K562 (cell line): ENCODE measurements at regions not wholly inside any gene's neighbourhood (a gene's known extent, or its start where the extent isn't known, plus 50 kb on each side); places are given as distances from the start of the nearest gene placed in this dataset.

Experiments
- ARID3B ChIP-seq: fragments of 250-450 bp; sonication (Bioruptor Pico); IDR thresholded peaks from 2 replicates; pipeline ENCODE4 v1.4.0; 2020; ENCODE audit warnings: borderline replicate concordance
- CHAMP1 ChIP-seq: fragments of 450-650 bp; IDR thresholded peaks from 2 replicates; pipeline ENCODE4 v1.6.1; 2016; ENCODE audit warnings: mild to moderate bottlenecking
- CREBBP ChIP-seq: IDR thresholded peaks from one replicate; pipeline ENCODE4 v1.6.1; 2012; ENCODE audit warnings: low read depth, mild to moderate bottlenecking, control low read depth, inconsistent platforms, low read length
- HCFC1 ChIP-seq: IDR thresholded peaks from 2 replicates; pipeline ENCODE4 v1.6.1; 2012; ENCODE audit warnings: low read depth, low read length, improper control_type of control experiment
- HINFP ChIP-seq: fragments of 450-650 bp; conservative IDR thresholded peaks from 2 replicates; pipeline ENCODE4 v1.6.1; 2016; ENCODE audit warnings: missing genetic modification characterization, low read depth, mild to moderate bottlenecking, control low read depth, missing compliant biosample characterization
- HNRNPH1 ChIP-seq: fragments of 200-400 bp; formaldehyde crosslinking; optimal IDR thresholded peaks from 2 replicates; pipeline ENCODE3; 2017; ENCODE audit warnings: low read depth, mild to moderate bottlenecking, low read length, moderate library complexity
- IFI16 ChIP-seq: fragments of 250-450 bp; sonication (Bioruptor Pico); IDR thresholded peaks from 2 replicates; pipeline ENCODE4 v2.1.2; 2022; ENCODE audit warnings: mild to moderate bottlenecking, inconsistent platforms
- KLF13 ChIP-seq: fragments of 450-650 bp; IDR thresholded peaks from 2 replicates; pipeline ENCODE4 v1.6.1; 2016; ENCODE audit warnings: missing genetic modification characterization, low read depth, mild to moderate bottlenecking, missing compliant biosample characterization, moderate library complexity, borderline replicate concordance
- MCM2 ChIP-seq: fragments of 450-650 bp; IDR thresholded peaks from 2 replicates; pipeline ENCODE4 v1.6.1; 2017; ENCODE audit warnings: low read depth, mild to moderate bottlenecking
- MLX ChIP-seq, 2 experiments: fragments of 450-650 bp in 1 of 2; sonication (generic) in 1 of 2; formaldehyde crosslinking; conservative IDR thresholded peaks; 2 replicates each; pipeline versions ENCODE4 v1.4.0 to v1.8.1; 2020 to 2022; ENCODE audit warnings: mild to moderate bottlenecking in 1 of 2, missing genetic modification reagents in 1 of 2
- MYNN ChIP-seq, 2 experiments: sonication (generic); formaldehyde crosslinking in 1 of 2; IDR thresholded peaks; 2 replicates each; pipeline versions ENCODE4 v1.5.0 to v1.6.1; 2016 to 2020; ENCODE audit warnings: antibody characterized with exemption in 1 of 2, missing genetic modification reagents in 1 of 2
- NBN ChIP-seq: fragments of 450-650 bp; IDR thresholded peaks from 2 replicates; pipeline ENCODE4 v1.6.1; 2016; ENCODE audit warnings: low read depth, mild to moderate bottlenecking
- NCOR1 ChIP-seq: fragments of 450-650 bp; IDR thresholded peaks from 2 replicates; pipeline ENCODE4 v1.6.1; 2016; ENCODE audit warnings: mild to moderate bottlenecking, moderate library complexity
- NFYB ChIP-seq: IDR thresholded peaks from 2 replicates; pipeline ENCODE4 v1.6.1; 2011; ENCODE audit warnings: mild to moderate bottlenecking, moderate library complexity; ENCODE audit not compliant: insufficient read length; ENCODE audit errors: extremely low read depth
- PHF8 ChIP-seq: fragments of 200-600 bp; sonication (generic); IDR thresholded peaks from 2 replicates; pipeline ENCODE4 v1.6.1; 2012; ENCODE audit warnings: mixed run types, mild to moderate bottlenecking, inconsistent platforms, low read length, moderate library complexity, borderline replicate concordance
- POLR3A ChIP-seq: IDR thresholded peaks from 2 replicates; pipeline ENCODE4 v1.6.1; 2011; ENCODE audit warnings: borderline replicate concordance, mild to moderate bottlenecking, moderate library complexity; ENCODE audit not compliant: insufficient read length, insufficient read depth; ENCODE audit errors: extremely low read depth
- POLR3G ChIP-seq: IDR thresholded peaks from 2 replicates; pipeline ENCODE4 v1.6.1; 2011; ENCODE audit not compliant: insufficient read length, insufficient replicate concordance; ENCODE audit errors: extremely low read depth
- PPARD ChIP-seq: fragments of 250-450 bp; sonication (Bioruptor Pico); IDR thresholded peaks from 2 replicates; pipeline ENCODE4 v1.8.0; 2022; ENCODE audit warnings: inconsistent platforms, mild to moderate bottlenecking, moderate library complexity
- SIN3B ChIP-seq: fragments of 450-650 bp; IDR thresholded peaks from 2 replicates; pipeline ENCODE4 v1.6.1; 2017; ENCODE audit warnings: low read depth, mild to moderate bottlenecking, moderate library complexity
- SMARCA5 ChIP-seq: fragments of 450-650 bp; IDR thresholded peaks from 2 replicates; pipeline ENCODE4 v1.6.1; 2016
- SRSF7 ChIP-seq: fragments of 200-400 bp; formaldehyde crosslinking; optimal IDR thresholded peaks from 2 replicates; pipeline ENCODE3; 2017; ENCODE audit warnings: mild to moderate bottlenecking, low read depth, low read length
- SUPT5H ChIP-seq: fragments of 450-650 bp; IDR thresholded peaks from 2 replicates; pipeline ENCODE4 v1.6.1; 2016
- ZNF124 ChIP-seq: sonication (generic); formaldehyde crosslinking; IDR thresholded peaks from 2 replicates; pipeline ENCODE4 v1.8.1; 2022; ENCODE audit warnings: missing genetic modification reagents
- ZNF165 ChIP-seq: fragments of 250-450 bp; sonication (Bioruptor Pico); IDR thresholded peaks from 2 replicates; pipeline ENCODE4 v1.4.0; 2020; ENCODE audit warnings: borderline replicate concordance
- ZNF212 ChIP-seq: fragments of 450-650 bp; formaldehyde crosslinking; IDR thresholded peaks from 2 replicates; pipeline ENCODE4 v1.4.0; 2020; ENCODE audit warnings: mild to moderate bottlenecking
- ZNF408 ChIP-seq: fragments of 250-450 bp; sonication (Bioruptor Pico); IDR thresholded peaks from 2 replicates; pipeline ENCODE4 v1.4.0; 2020; ENCODE audit warnings: low read depth, mild to moderate bottlenecking, moderate library complexity

DNA sequence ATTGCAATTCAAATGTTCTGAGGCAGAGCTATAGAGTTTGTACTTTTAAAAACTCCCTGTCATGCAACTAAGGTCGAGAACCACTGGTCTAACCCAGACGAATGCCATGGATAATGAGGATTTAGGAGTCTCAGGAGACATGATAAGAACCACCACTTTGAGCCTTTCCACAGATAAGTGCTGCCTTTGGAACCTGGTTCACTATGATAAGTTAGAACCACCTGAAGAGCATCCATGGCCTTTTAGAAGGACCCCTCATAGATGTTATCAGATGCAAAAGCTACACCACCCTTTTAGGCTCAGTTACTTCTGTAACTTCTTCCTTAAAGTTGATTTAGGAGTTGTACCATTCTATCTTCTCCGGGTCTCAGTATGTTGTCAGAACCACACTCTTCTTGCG lies 350.6 kb upstream of the CCL2 start (continued):
- TF ChIP-seq ARID3B (CRISPR knock-in tag) (no peak), SUPT5H (no peak), CREBBP (no peak), MYNN (IDR thresholded peaks at IDR 0.05) (peak; percentile 74; the same call in 1 of the 2 replicates), MYNN (CRISPR knock-in tag; IDR thresholded peaks at IDR 0.05) (no peak), MLX (CRISPR knock-in tag; conservative IDR thresholded peaks at IDR 0.05) (no peak), PPARD (CRISPR knock-in tag) (no peak), NCOR1 (peak; percentile 94), MCM2 (no peak), CHAMP1 (peak; percentile 58; the same call in 1 of the 2 replicates), SMARCA5 (no peak), ZNF124 (no peak), POLR3G (no peak), SIN3B (no peak), NFYB (no peak), PHF8 (no peak), NBN (no peak), HINFP (tag) (no peak), ZNF212 (no peak), KLF13 (tag) (no peak), POLR3A (no peak), ZNF408 (CRISPR knock-in tag) (no peak), HNRNPH1 (no peak), SRSF7 (no peak), HCFC1 (no peak), ZNF165 (CRISPR knock-in tag) (no peak), IFI16 (CRISPR knock-in tag) (no peak)
